Epithelial cell of proximal tubule (primary cell): ENCODE measurements at regions not wholly inside any gene's neighbourhood (a gene's known extent, or its start where the extent isn't known, plus 50 kb on each side); places are given as distances from the start of the nearest gene placed in this dataset.

ENCODE experiments used
- DNase-seq: peaks from one replicate; pipeline ENCODE4 v3.0.0-alpha.2; 2011; ENCODE audit warnings: low read depth
- H3K4me3 ChIP-seq: 2 replicates; pipeline ENCODE4 v1.5.1; 2011; ENCODE audit warnings: low read depth, mild to moderate bottlenecking, low read length
- TF ChIP-seq, protein P1 (sequence below): conservative IDR thresholded peaks from 2 replicates; pipeline ENCODE4 v1.5.1; 2012; ENCODE audit warnings: low read depth, mild to moderate bottlenecking, low read length

DNA sequence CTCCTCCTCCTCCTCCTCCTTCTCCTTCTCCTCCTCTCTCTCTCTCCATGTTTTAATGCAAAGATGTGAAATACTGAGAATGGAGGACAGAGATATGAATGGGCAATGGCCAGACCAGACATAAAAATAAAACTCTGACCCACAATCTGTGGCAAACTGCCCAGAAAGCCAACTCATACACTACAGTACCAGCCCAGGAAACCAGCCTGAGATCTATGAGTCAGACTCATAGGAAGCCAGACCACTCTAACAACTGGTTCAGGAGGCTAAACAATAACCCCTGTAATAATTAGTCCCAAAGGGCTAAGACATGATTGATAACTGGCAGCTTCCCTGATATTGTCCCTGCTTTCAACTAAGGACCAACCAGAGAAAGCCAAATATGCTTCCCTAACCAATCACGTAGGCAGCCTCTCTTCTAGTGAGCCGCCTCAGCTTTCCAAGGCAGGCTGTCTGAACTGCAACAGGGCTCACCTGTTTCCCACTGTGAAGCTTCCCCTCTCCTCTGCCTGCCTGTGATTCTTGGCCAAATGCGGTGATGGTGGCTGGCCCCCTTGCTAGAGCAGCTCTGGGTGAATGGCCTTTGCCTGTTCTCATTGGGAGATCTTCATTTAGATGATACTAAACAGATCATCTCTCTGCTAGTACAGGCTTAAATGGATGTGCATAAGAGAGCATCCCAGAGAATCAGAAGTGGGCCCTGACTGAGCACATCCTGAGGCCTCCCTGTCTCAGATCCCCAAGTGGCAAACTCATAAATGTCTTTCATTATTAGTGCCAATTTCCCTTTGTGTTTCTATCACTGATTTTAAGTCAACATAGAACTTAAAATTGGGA is 817.6 kb downstream of the TNS3 start:
- TF ChIP-seq, protein P1, sequence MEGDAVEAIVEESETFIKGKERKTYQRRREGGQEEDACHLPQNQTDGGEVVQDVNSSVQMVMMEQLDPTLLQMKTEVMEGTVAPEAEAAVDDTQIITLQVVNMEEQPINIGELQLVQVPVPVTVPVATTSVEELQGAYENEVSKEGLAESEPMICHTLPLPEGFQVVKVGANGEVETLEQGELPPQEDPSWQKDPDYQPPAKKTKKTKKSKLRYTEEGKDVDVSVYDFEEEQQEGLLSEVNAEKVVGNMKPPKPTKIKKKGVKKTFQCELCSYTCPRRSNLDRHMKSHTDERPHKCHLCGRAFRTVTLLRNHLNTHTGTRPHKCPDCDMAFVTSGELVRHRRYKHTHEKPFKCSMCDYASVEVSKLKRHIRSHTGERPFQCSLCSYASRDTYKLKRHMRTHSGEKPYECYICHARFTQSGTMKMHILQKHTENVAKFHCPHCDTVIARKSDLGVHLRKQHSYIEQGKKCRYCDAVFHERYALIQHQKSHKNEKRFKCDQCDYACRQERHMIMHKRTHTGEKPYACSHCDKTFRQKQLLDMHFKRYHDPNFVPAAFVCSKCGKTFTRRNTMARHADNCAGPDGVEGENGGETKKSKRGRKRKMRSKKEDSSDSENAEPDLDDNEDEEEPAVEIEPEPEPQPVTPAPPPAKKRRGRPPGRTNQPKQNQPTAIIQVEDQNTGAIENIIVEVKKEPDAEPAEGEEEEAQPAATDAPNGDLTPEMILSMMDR: no peak
- DNase-seq: peak; percentile 92
- H3K4me3 ChIP-seq: no peak overlapping the region

DNA sequence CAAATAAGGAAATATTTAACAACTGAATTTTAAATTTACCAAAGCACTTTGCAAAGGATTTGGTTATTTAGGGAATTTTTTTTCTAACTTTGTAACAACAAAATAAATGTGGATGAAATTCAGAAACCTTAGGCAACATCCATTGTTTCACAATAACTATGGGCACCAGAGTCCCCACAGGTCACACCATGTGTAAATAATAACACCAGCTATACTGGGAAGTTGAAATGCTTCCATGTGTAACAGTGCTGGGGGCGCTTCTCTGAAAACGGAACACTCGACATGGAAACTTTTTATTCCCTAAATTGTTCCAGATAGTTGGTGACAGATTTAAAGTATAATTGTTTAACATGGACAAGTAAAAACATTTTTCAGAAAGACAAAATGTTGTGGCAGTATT is 818.6 kb downstream of the TNS3 start:
- DNase-seq: no peak
- H3K4me3 ChIP-seq: no peak overlapping the region
- TF ChIP-seq, protein P1: no peak

DNA sequence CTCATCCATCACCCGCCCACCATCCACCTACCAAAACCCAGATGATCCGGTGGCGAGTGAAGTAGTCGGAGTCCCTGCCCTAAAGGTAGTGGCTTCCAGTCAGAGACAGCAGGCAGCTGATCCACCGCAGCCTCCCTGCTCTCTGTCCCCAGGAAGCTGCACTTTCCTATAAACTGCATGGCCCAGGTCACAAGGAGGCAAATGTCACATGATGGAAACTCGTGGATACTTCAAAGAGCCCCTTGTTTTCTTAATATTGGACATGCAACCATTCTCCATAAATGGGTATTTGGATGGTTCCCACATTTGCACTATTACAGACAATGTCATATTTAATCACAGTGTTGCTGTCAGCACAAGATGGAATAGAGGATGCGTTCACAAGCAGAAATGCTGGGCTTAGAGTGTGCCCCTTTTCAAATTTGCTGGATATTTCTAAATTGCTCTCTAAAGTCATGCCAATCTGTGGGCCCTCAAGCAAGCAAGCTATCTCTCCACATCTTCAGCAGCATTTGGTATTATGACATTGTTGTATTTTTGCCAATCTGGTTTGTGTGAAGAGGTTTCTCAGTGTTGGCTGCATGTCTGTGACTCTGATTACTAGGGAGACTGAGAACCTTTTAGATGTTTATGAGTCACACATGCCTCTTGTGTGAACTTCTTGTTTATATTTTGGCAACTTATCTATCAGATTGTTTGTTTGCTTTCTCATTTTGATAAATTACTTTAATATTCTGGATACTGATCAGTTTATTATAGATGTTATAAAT is 822.0 kb downstream of the TNS3 start:
- DNase-seq: no peak
- no peak overlapping the region for H3K4me3 ChIP-seq
- TF ChIP-seq, protein P1: no peak

DNA sequence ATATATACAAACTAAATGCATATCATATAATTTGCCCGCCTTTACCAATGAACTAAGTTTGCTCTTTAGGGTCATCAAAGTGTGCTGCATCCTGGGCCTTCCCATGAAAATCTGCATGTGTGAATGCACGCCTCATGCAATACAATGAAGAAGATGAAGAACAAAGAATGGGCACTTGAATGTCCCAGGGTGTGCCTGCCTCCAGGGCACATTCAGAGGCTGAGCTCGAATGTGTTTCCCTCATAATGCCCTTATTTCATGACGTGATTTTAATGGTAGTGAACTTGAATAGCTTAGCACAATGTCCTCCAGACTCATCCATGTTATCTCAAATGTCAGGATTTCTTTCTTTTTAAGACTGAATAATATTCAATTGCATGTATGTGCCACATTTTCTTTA is 824.9 kb downstream of the TNS3 start:
- H3K4me3 ChIP-seq: no peak overlapping the region
- TF ChIP-seq, protein P1: no peak
- no peak for DNase-seq

GRCh38 chr7:46756256-46756655 is 825.7 kb downstream of the TNS3 start:
- no peak overlapping the region for H3K4me3 ChIP-seq
- TF ChIP-seq, protein P1: no peak
- no peak for DNase-seq

GRCh38 chr7:46755120-46756034 is 826.5 kb downstream of the TNS3 start:
- no peak overlapping the region for H3K4me3 ChIP-seq
- TF ChIP-seq, protein P1: no peak
- DNase-seq: no peak
